Mesenchymal stem cell (in vitro differentiated cells and primary cell): ENCODE measurements at regions not wholly inside any gene's neighbourhood (a gene's known extent, or its start where the extent isn't known, plus 50 kb on each side); places are given as distances from the start of the nearest gene placed in this dataset.

Experiments used
- DNase-seq: peaks from one replicate; pipeline ENCODE4 v3.0.0-alpha.2; 2013
- H2AFZ ChIP-seq: one replicate; pipeline ENCODE4 v1.6.1; 2013; ENCODE audit warnings: low read depth, mild to moderate bottlenecking, control low read depth, inconsistent platforms, low read length, moderate library complexity
- H2AK5ac ChIP-seq: 2 replicates; pipeline ENCODE4 v1.6.1; 2013; ENCODE audit warnings: low read length, moderate library complexity, mild to moderate bottlenecking, inconsistent platforms; ENCODE audit not compliant: severe bottlenecking
- H2BK120ac ChIP-seq: one replicate; pipeline ENCODE4 v1.6.1; 2013; ENCODE audit warnings: low read depth, mild to moderate bottlenecking, inconsistent platforms, low read length, moderate library complexity
- H2BK12ac ChIP-seq, 2 experiments: one replicate each; pipeline ENCODE4 v1.6.1; 2013; ENCODE audit warnings: inconsistent platforms in 2 of 2, low read length in 2 of 2, mild to moderate bottlenecking in 2 of 2, moderate library complexity in 2 of 2, control low read depth in 1 of 2
- H2BK15ac ChIP-seq: one replicate; pipeline ENCODE4 v1.6.1; 2013; ENCODE audit warnings: mild to moderate bottlenecking, low read depth, inconsistent platforms; ENCODE audit not compliant: poor library complexity, severe bottlenecking
- H2BK5ac ChIP-seq: 2 replicates; pipeline ENCODE4 v1.6.1; 2013; ENCODE audit warnings: low read depth, mild to moderate bottlenecking, low read length, control low read depth, inconsistent platforms; ENCODE audit not compliant: poor library complexity, severe bottlenecking
- H3K14ac ChIP-seq, 2 experiments: one replicate each; pipeline ENCODE4 v1.6.1; 2013; ENCODE audit warnings: inconsistent platforms in 2 of 2, low read length in 2 of 2, control low read depth in 1 of 2, mild to moderate bottlenecking in 1 of 2, moderate library complexity in 1 of 2
- H3K18ac ChIP-seq, 2 experiments: one replicate each; pipeline ENCODE4 v1.6.1; 2013; ENCODE audit warnings: inconsistent platforms in 2 of 2, low read length in 2 of 2, control low read depth in 1 of 2, low read depth in 1 of 2, mild to moderate bottlenecking in 1 of 2
- H3K23ac ChIP-seq, 2 experiments: one replicate each; pipeline ENCODE4 v1.6.1; 2013; ENCODE audit warnings: inconsistent platforms in 2 of 2, low read length in 2 of 2, mild to moderate bottlenecking in 2 of 2, moderate library complexity in 2 of 2, control low read depth in 1 of 2
- H3K27ac ChIP-seq: 2 replicates; pipeline ENCODE4 v1.5.1; 2013; ENCODE audit warnings: mild to moderate bottlenecking, moderate library complexity, low read length, control low read depth, inconsistent platforms; ENCODE audit not compliant: poor library complexity, severe bottlenecking
- H3K27me3 ChIP-seq, 2 experiments: 2 replicates each; pipeline versions ENCODE4 v1.6.1 to v1.7.0; 2013; ENCODE audit warnings: low read length in 2 of 2, mild to moderate bottlenecking in 2 of 2, moderate library complexity in 2 of 2, control low read depth in 1 of 2, inconsistent platforms in 1 of 2; ENCODE audit not compliant: control insufficient read depth in 1 of 2, insufficient read depth in 1 of 2
- H3K36me3 ChIP-seq, 2 experiments: 2 replicates each; pipeline versions ENCODE4 v1.6.1 to v1.7.0; 2013; ENCODE audit warnings: low read length in 2 of 2, control low read depth in 1 of 2, inconsistent platforms in 1 of 2, low read depth in 1 of 2, mild to moderate bottlenecking in 1 of 2; ENCODE audit not compliant: insufficient read depth in 2 of 2, control insufficient read depth in 1 of 2
- H3K4ac ChIP-seq, 2 experiments: one replicate each; pipeline ENCODE4 v1.6.1; 2013; ENCODE audit warnings: inconsistent platforms in 2 of 2, low read length in 2 of 2, mild to moderate bottlenecking in 2 of 2, moderate library complexity in 2 of 2, control low read depth in 1 of 2, low read depth in 1 of 2
- H3K4me1 ChIP-seq: 2 replicates; pipeline ENCODE4 v1.6.1; 2013; ENCODE audit warnings: low read depth, low read length, control low read depth; ENCODE audit not compliant: control insufficient read depth, insufficient read depth
- H3K4me2 ChIP-seq: 2 replicates; pipeline ENCODE4 v1.6.1; 2013; ENCODE audit warnings: low read length, mild to moderate bottlenecking, inconsistent platforms; ENCODE audit not compliant: poor library complexity, severe bottlenecking
- H3K4me3 ChIP-seq, 2 experiments: 2 replicates each; pipeline versions ENCODE4 v1.5.1 to v1.7.0; 2013; ENCODE audit warnings: low read length in 2 of 2, mild to moderate bottlenecking in 2 of 2, control low read depth in 1 of 2, low read depth in 1 of 2; ENCODE audit not compliant: insufficient read depth in 1 of 2
- H3K79me1 ChIP-seq: replicated peaks from 2 replicates; pipeline ENCODE4 v1.6.1; 2013; ENCODE audit warnings: mild to moderate bottlenecking, control low read depth, low read length, inconsistent platforms; ENCODE audit not compliant: poor library complexity, severe bottlenecking
- H3K9ac ChIP-seq: 2 replicates; pipeline ENCODE4 v1.7.0; 2013; ENCODE audit warnings: mild to moderate bottlenecking, low read length, moderate library complexity
- H3K9me3 ChIP-seq: 2 replicates; pipeline ENCODE4 v1.7.0; 2013; ENCODE audit warnings: mild to moderate bottlenecking, low read length; ENCODE audit not compliant: control insufficient read depth
- H4K8ac ChIP-seq: one replicate; pipeline ENCODE4 v1.6.1; 2013; ENCODE audit warnings: inconsistent platforms, mild to moderate bottlenecking, low read length, moderate library complexity
- H4K91ac ChIP-seq: one replicate; pipeline ENCODE4 v1.6.1; 2013; ENCODE audit warnings: mild to moderate bottlenecking, low read length, inconsistent platforms
- WGBS: methylation state at CpG from one replicate; pipeline ENCODE4 v1.1.7; 2013; ENCODE audit warnings: mixed read lengths; 5-methylcytosine and 5-hydroxymethylcytosine counted together

DNA sequence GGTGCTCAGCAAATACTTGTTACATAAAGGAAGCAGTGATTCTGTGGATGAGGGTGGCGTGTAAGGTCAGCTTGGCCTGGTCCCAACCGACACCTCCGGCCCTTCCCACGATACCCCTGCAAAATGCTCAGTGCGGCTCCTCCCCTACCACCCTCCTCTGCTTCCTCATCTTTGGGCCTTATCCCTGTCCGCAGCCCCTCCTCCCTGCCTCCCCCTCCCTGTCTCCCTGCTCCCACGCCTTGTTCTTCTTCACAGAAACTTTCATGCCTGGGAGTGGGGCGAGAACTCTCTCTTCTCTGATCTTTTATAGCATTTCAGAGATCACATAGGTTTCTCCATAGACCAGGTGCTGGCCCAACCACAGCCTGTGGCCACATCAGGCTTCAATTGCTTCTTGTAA is 75.0 kb upstream of the ATP2B2 start:
- Histone ChIP-seq H2BK120ac (no peak overlapping the region), H3K36me3 (no peaks in the 10 kb centered on the region), H3K4me3 (no peak overlapping the region), H3K14ac (no peak overlapping the region), H3K79me1 (no peaks in the 10 kb centered on the region), H3K4ac (no peak overlapping the region), H2AK5ac (no peak overlapping the region), H2BK12ac (no peak overlapping the region), H3K4me2 (no peak overlapping the region), H3K4me1 (no peaks in the 10 kb centered on the region), H3K9ac (no peak overlapping the region), H4K91ac (no peak overlapping the region), H2BK5ac (no peak overlapping the region), H4K8ac (no peak overlapping the region), H3K27ac (no peak overlapping the region), H2BK15ac (no peak overlapping the region), H3K23ac (no peak overlapping the region), H3K27me3 (peaks cover 20 to 50% of the 10 kb centered on the region in 2 experiments), H2AFZ (no peak overlapping the region), H3K9me3 (no peaks in the 10 kb centered on the region), H3K18ac (no peak overlapping the region)
- no peak for DNase-seq
- 71% methylated on average over 8 of the region's 8 CpGs for WGBS

- Histone ChIP-seq H3K36me3 (no peaks in the 10 kb centered on the region), H3K4ac (no peak overlapping the region), H3K14ac (no peak overlapping the region), H3K4me3 (no peak overlapping the region), H3K79me1 (no peaks in the 10 kb centered on the region), H2AFZ (no peak overlapping the region), H2BK5ac (no peak overlapping the region), H2AK5ac (no peak overlapping the region), H3K18ac (no peak overlapping the region), H3K4me2 (no peak overlapping the region), H3K9me3 (no peaks in the 10 kb centered on the region), H3K23ac (no peak overlapping the region), H3K27me3 (peaks cover 22 to 57% of the 10 kb centered on the region in 2 experiments), H2BK15ac (no peak overlapping the region), H2BK12ac (no peak overlapping the region), H4K91ac (no peak overlapping the region), H3K9ac (no peak overlapping the region), H4K8ac (no peak overlapping the region), H3K27ac (no peak overlapping the region), H3K4me1 (no peaks in the 10 kb centered on the region), H2BK120ac (no peak overlapping the region)
- no peak for DNase-seq
- WGBS: 71% methylated on average over 5 of the region's 5 CpGs
Measured at GRCh38 chr3:10581251-10581650, 75.9 kb upstream of the ATP2B2 start.

DNA sequence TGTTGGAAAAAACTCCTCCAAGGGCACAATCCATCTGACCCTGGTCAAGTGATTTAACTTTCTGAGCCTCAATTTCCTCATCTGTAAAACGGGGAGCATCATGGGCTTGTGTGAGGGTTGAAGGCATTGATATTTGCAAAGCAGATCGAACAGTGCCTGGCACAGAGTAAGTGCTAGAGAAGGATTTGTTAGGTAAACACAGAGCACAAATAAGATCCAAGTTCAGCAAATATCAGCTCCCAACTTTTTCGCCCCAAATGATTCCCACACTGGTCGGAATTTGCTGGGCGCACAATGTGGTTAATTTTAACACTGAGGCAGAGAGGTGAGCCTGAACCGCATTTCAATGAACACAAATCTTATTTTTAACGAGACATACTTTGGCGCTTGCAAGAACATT is 76.3 kb upstream of the ATP2B2 start:
- no peak overlapping the region for H3K4me2 ChIP-seq
- no peak overlapping the region for H3K27ac ChIP-seq
- H3K36me3 ChIP-seq: no peaks in the 10 kb centered on the region
- H3K18ac ChIP-seq: no peak overlapping the region
- H2AK5ac ChIP-seq: no peak overlapping the region
- no peak overlapping the region for H2BK120ac ChIP-seq
- no peak for DNase-seq
- H4K91ac ChIP-seq: no peak overlapping the region
- no peaks in the 10 kb centered on the region for H3K9me3 ChIP-seq
- peaks cover 27 to 60% of the 10 kb centered on the region in 2 experiments for H3K27me3 ChIP-seq
- no peak overlapping the region for H2BK12ac ChIP-seq
- H3K4ac ChIP-seq: no peak overlapping the region
- H3K9ac ChIP-seq: no peak overlapping the region
- H3K4me1 ChIP-seq: no peaks in the 10 kb centered on the region
- no peak overlapping the region for H3K23ac ChIP-seq
- H3K79me1 ChIP-seq: no peaks in the 10 kb centered on the region
- H3K14ac ChIP-seq: no peak overlapping the region
- no peak overlapping the region for H3K4me3 ChIP-seq
- H4K8ac ChIP-seq: no peak overlapping the region
- no peak overlapping the region for H2BK5ac ChIP-seq
- H2BK15ac ChIP-seq: no peak overlapping the region
- WGBS: 82% methylated on average over 6 of the region's 8 CpGs
- no peak overlapping the region for H2AFZ ChIP-seq

- H2BK5ac ChIP-seq: no peak overlapping the region
- H3K4me1 ChIP-seq: no peaks in the 10 kb centered on the region
- no peaks in the 10 kb centered on the region for H3K9me3 ChIP-seq
- peaks cover 27 to 55% of the 10 kb centered on the region in 2 experiments for H3K27me3 ChIP-seq
- no peak overlapping the region for H2BK15ac ChIP-seq
- H3K14ac ChIP-seq: no peak overlapping the region
- DNase-seq: no peak
- H2AK5ac ChIP-seq: no peak overlapping the region
- no peaks in the 10 kb centered on the region for H3K36me3 ChIP-seq
- H2BK12ac ChIP-seq: no peak overlapping the region
- no peak overlapping the region for H2BK120ac ChIP-seq
- H4K8ac ChIP-seq: no peak overlapping the region
- no peaks in the 10 kb centered on the region for H3K79me1 ChIP-seq
- 75% methylated on average over 3 of the region's 3 CpGs for WGBS
- no peak overlapping the region for H3K4me3 ChIP-seq
- H4K91ac ChIP-seq: no peak overlapping the region
- H3K18ac ChIP-seq: no peak overlapping the region
- no peak overlapping the region for H2AFZ ChIP-seq
- no peak overlapping the region for H3K27ac ChIP-seq
- no peak overlapping the region for H3K4me2 ChIP-seq
- H3K9ac ChIP-seq: no peak overlapping the region
- no peak overlapping the region for H3K4ac ChIP-seq
- no peak overlapping the region for H3K23ac ChIP-seq
Measured at GRCh38 chr3:10582733-10583132, 77.3 kb upstream of the ATP2B2 start.
